Activated CD4-positive, alpha-beta T cell treated with anti-CD3 and anti-CD28 coated beads for 36 hours (primary cell): ENCODE measurements at regions not wholly inside any gene's neighbourhood (a gene's known extent, or its start where the extent isn't known, plus 50 kb on each side); places are given as distances from the start of the nearest gene placed in this dataset.
"Not testable (repeated sequence)": the region's sequence is repeated elsewhere in the genome, so short reads cannot be mapped to it uniquely, and the experiment has no call there.

Source experiments
- ATAC-seq: fragments of 200-7000 bp; cut with Tn5 transposase; one replicate; pipeline ENCODE4 v1.10.0; 2021; ENCODE audit warnings: mild to moderate bottlenecking, moderate library complexity
- CTCF ChIA-PET: fragments of 350-600 bp; sonication (Branson Sonifier 250); formaldehyde crosslinking; loops from one replicate; lab custom pipeline; 2021; ENCODE audit warnings: antibody characterized with exemption; lab: Charles Lee
- POLR2A ChIA-PET: fragments of 350-600 bp; sonication (Branson Sonifier 250); formaldehyde crosslinking; loops from one replicate; lab custom pipeline; 2021; ENCODE audit warnings: antibody characterized with exemption, inconsistent platforms; lab: Charles Lee
- DNase-seq: peaks from one replicate; pipeline ENCODE4 v3.0.0-alpha.2; 2020
- H3K27ac Mint-ChIP-seq: one replicate; pipeline ENCODE4 v1.8.0; 2021; ENCODE audit warnings: mixed read lengths
- H3K27me3 Mint-ChIP-seq: one replicate; pipeline ENCODE4 v1.8.0; 2021; ENCODE audit warnings: mixed read lengths
- H3K36me3 Mint-ChIP-seq: one replicate; pipeline ENCODE4 v1.8.0; 2021; ENCODE audit warnings: low read depth, mixed read lengths
- H3K4me1 Mint-ChIP-seq: one replicate; pipeline ENCODE4 v1.8.0; 2021; ENCODE audit warnings: mixed read lengths
- H3K4me3 Mint-ChIP-seq: one replicate; pipeline ENCODE4 v1.8.0; 2021; ENCODE audit warnings: mild to moderate bottlenecking, moderate library complexity, mixed read lengths
- H3K9me3 Mint-ChIP-seq: one replicate; pipeline ENCODE4 v1.8.0; 2021; ENCODE audit warnings: low read depth, mixed read lengths
- intact Hi-C, 2 experiments: fragments of 100-400 bp; cut with DNase I in 1 of 2; cut with micrococcal nuclease in 1 of 2; formaldehyde crosslinking; loops; one replicate each; pipeline versions ENCODE4 v1.14.2 to v1.15.1; 2022 to 2024; cut with DNase I, micrococcal nuclease

DNA sequence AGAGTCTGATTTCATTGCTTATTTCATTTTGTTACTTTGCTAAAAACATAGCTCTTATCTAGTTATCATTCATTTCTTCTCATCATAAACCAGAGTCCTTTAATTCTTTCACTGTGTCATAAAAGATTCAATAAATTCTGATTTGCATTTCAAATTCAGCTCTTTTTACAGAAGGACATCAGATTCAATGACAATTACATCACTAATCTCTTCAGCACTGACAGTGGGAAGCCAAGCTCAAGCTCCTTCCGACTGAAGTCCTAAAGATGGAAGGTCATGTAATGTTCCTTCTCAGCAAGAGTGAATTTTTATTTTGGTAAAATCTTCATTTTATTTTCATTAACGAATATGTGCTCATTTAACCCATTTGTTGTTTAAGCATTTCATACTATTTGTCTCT lies 530.7 kb upstream of the ADGRL2 start:
- intact Hi-C loops = no loop called here
- Mint-ChIP-seq H3K27ac (no peak overlapping the region), H3K36me3 (no peaks in the 10 kb centered on the region), H3K4me3 (no peak overlapping the region), H3K4me1 (no peaks in the 10 kb centered on the region), H3K9me3 (no peaks in the 10 kb centered on the region), H3K27me3 (no peaks in the 10 kb centered on the region)
- ChIA-PET POLR2A (no interaction called here), CTCF (no interaction called here)
- no peak for ATAC-seq
- no peak for DNase-seq

DNA sequence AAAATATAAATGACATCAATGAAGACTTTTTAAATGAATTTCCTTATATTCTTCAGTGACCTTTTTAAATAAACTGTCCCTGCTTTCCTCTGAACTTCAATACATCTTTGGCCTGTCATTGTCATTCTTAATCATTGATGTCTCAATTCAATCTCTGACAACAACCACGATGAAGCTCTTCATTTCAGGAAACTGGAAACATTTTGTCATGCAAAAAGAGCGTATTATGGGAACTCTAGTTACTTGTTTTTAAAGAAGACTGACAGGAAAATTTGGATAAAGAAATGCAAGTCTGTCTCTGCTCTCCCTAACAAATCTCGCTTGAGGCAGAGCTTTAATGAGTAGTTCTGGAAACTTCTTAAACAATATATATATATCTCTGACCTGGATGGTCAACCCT lies 535.8 kb upstream of the ADGRL2 start:
- intact Hi-C loops = no loop called here
- CTCF ChIA-PET = no interaction called here

DNA sequence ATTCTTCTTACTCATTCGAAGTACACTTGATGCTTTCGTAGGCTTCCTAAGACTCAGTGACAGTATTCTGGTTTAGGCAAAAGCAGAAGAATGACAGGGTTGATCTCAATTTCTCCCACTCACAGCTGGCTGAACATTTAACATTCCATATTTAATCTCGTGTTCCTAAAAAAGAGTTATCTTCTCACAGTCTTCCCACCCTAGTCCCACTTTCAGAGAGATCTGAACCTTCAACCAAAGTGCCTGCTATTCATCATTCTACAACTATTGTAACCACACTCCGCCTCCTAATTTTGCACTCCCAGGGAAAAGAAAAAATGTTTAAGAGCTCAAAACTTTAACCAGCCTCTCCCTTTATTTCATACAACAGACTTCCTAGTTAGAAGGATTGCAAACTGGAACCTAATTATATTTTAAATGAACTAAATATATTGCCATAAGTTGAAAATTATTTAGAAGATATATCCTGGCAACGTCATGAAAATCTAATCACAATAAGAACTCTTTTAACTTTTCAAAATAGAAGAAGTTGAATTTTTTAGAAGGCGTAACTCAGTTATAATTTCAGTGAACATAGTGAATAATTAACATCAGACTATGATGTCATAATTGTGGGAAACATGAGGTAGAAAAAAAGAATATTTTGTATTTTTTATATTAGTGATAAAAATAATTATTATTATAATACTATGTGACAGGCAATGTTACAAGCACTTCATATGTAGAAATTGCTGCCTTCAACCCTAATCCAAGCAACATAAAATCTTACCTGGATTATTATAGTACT lies 540.9 kb upstream of the ADGRL2 start:
- intact Hi-C loops = no loop called here
- POLR2A ChIA-PET = no interaction called here
- no peak overlapping the region for H3K4me3 Mint-ChIP-seq
- H3K4me1 Mint-ChIP-seq = no peaks in the 10 kb centered on the region
- H3K9me3 Mint-ChIP-seq = peaks cover 4% of the 10 kb centered on the region
- CTCF ChIA-PET = no interaction called here
- H3K36me3 Mint-ChIP-seq = no peaks in the 10 kb centered on the region
- ATAC-seq (no peak), DNase-seq (no peak)
- H3K27ac Mint-ChIP-seq = no peak overlapping the region
- no peaks in the 10 kb centered on the region for H3K27me3 Mint-ChIP-seq

More for the DNA sequence above, 535.8 kb upstream of the ADGRL2 start:
- no peaks in the 10 kb centered on the region for H3K36me3 Mint-ChIP-seq
- no peak overlapping the region for H3K27ac Mint-ChIP-seq
- peaks cover 4% of the 10 kb centered on the region for H3K9me3 Mint-ChIP-seq
- no peak overlapping the region for H3K4me3 Mint-ChIP-seq
- POLR2A ChIA-PET = no interaction called here
- no peaks in the 10 kb centered on the region for H3K27me3 Mint-ChIP-seq
- DNase-seq (no peak), ATAC-seq (no peak)
- H3K4me1 Mint-ChIP-seq = no peaks in the 10 kb centered on the region

DNA sequence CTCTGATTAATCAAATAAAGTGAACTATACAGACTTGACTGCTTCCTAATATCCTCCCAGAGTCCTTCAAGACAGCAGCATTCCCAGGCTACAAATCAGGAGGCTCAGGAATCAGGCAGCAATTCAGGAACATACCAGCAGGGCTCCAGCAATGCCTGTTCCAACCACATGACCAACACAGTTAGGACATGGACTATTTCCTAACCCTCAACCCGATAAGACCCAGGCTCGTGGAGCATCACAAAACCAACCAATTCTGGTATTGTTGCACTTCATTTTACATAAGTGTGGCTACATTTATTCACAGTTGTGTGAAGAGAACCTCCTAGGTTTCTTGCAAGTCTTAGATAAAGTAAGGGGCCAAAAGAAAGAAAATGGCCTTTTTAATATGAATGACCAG lies 546.2 kb upstream of the ADGRL2 start:
- H3K9me3 Mint-ChIP-seq = no peaks in the 10 kb centered on the region
- POLR2A ChIA-PET = no interaction called here
- ATAC-seq (no peak), DNase-seq (no peak)
- no peaks in the 10 kb centered on the region for H3K36me3 Mint-ChIP-seq
- no peak overlapping the region for H3K27ac Mint-ChIP-seq
- no peaks in the 10 kb centered on the region for H3K27me3 Mint-ChIP-seq
- intact Hi-C loops = no loop called here
- no peak overlapping the region for H3K4me3 Mint-ChIP-seq
- no peaks in the 10 kb centered on the region for H3K4me1 Mint-ChIP-seq
- CTCF ChIA-PET = no interaction called here

DNA sequence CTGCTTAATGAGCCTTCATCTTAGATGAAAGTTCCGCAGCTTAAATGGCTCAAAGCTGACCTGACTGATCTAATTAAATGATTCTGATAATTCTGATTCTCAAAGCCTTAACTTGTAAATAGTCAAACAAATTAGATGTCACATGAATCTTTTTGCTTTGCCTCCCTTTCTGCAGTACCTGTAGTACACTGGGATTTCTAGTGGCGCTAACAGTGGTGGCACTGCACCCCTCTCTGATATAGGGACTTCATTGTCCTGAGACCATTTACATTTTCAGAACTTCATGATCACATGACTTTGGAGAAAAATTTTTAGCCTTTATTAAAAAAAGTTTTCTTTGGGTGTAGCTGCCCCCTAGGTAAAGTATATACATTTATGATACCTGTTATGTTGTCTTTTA lies 546.7 kb upstream of the ADGRL2 start:
- H3K36me3 Mint-ChIP-seq = no peaks in the 10 kb centered on the region
- intact Hi-C loops = no loop called here
- ATAC-seq (no peak), DNase-seq (no peak)
- peaks cover 2% of the 10 kb centered on the region for H3K9me3 Mint-ChIP-seq
- H3K4me1 Mint-ChIP-seq = no peaks in the 10 kb centered on the region
- H3K27me3 Mint-ChIP-seq = no peaks in the 10 kb centered on the region
- H3K4me3 Mint-ChIP-seq = no peak overlapping the region
- ChIA-PET POLR2A (no interaction called here), CTCF (interaction anchor here (0.7 kb wide), 1 partner anchor 214 kb away, joined by 3 read pairs; no protein-coding TSS in a partner anchor)
- H3K27ac Mint-ChIP-seq = no peak overlapping the region

DNA sequence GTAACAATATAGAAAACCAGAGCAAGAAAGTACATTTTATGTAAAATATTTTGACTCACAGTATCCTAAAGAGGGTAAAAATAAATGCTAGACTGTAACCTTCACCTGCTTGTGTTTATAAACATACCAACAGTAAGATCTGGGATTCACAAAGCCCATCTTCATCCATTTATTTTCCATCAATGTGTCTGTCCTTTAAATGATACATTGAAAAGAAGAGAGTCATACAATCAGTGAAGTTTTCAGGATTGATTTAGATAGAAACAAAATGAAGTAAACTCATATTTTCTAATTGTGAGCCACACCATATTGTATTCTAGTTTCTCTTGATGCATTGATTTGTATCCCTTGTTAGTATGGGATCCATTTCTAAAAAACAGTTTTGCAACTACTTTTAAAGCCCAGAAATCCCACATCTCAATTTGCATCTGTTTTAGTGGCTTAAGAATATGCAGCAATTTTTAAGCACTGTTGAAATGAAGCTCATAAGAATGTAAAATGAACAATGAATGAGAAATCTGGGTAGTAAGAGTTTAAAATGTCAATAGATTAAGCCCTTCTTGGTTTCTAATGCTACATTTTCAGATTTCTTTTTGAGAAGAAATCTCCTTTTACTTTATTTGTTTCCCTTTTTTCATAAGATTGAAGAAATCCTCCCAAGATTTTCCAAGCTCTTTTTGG lies 548.1 kb upstream of the ADGRL2 start:
- no peak overlapping the region for H3K27ac Mint-ChIP-seq
- H3K4me1 Mint-ChIP-seq = no peaks in the 10 kb centered on the region
- H3K27me3 Mint-ChIP-seq = no peaks in the 10 kb centered on the region
- DNase-seq (no peak), ATAC-seq (no peak)
- POLR2A ChIA-PET = no interaction called here
- intact Hi-C loops = no loop called here
- CTCF ChIA-PET = no interaction called here
- no peak overlapping the region for H3K4me3 Mint-ChIP-seq
- H3K36me3 Mint-ChIP-seq = no peaks in the 10 kb centered on the region
- peaks cover 5% of the 10 kb centered on the region for H3K9me3 Mint-ChIP-seq

DNA sequence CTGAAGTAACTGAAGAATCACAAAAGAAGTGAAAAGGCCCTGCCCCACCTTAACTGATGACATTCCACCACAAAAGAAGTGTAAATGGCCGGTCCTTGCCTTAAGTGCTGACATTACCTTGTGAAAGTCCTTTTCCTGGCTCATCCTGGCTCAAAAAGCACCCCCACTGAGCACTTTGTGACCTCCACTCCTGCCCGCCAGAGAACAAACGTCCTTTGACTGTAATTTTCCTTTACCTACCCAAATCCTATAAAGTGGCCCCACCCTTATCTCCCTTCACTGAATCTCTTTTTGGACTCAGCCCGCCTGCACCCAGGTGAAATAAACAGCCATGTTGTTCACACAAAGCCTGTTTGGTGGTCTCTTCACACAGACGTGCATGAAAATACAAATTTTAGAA lies 549.9 kb upstream of the ADGRL2 start:
- H3K4me3 Mint-ChIP-seq, intact Hi-C loops, H3K27ac Mint-ChIP-seq, H3K27me3 Mint-ChIP-seq, POLR2A ChIA-PET, ATAC-seq, H3K4me1 Mint-ChIP-seq, DNase-seq, H3K36me3 Mint-ChIP-seq, CTCF ChIA-PET: not testable (repeated sequence)
- peaks cover 10% of the 10 kb centered on the region for H3K9me3 Mint-ChIP-seq

DNA sequence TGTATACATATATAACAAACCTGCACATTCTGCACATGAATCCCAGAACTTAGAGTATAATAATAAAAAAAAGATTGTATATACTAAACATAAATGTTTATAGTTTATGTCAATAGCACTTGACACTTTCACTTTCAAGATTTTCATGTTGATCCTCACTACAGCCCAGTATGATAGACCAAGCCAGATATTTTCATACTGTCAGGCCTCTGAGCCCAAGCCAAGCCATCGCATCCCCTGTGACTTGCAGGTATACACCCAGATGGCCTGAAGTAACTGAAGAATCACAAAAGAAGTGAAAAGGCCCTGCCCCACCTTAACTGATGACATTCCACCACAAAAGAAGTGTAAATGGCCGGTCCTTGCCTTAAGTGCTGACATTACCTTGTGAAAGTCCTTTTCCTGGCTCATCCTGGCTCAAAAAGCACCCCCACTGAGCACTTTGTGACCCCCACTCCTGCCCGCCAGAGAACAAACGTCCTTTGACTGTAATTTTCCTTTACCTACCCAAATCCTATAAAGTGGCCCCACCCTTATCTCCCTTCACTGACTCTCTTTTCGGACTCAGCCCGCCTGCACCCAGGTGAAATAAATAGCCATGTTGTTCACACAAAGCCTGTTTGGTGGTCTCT lies 555.5 kb upstream of the ADGRL2 start:
- CTCF ChIA-PET = not testable (repeated sequence)

DNA sequence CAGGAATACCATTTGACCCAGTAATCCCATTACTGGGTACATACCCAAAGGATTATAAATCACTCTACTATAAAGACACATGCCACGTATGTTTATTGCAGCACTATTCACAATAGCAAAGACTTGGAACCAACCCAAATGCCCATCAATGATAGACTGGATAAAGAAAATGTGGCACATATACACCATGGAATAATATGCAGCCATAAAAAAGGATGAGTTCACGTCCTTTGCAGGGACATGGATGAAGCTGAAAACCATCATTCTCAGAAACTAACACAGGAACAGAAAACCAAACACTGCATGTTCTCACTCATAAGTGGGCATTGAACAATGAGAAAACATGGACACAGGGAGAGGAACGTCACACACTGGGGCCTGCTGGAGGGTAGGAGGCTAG lies 556.1 kb upstream of the ADGRL2 start:
- H3K27me3 Mint-ChIP-seq, H3K27ac Mint-ChIP-seq, H3K4me1 Mint-ChIP-seq, H3K4me3 Mint-ChIP-seq, H3K36me3 Mint-ChIP-seq, DNase-seq, ATAC-seq, CTCF ChIA-PET, POLR2A ChIA-PET, intact Hi-C loops: not testable (repeated sequence)
- peaks cover 10% of the 10 kb centered on the region for H3K9me3 Mint-ChIP-seq

More for the DNA sequence above, 555.5 kb upstream of the ADGRL2 start:
- H3K27me3 Mint-ChIP-seq, H3K36me3 Mint-ChIP-seq, POLR2A ChIA-PET, intact Hi-C loops, ATAC-seq, H3K4me3 Mint-ChIP-seq, DNase-seq, H3K27ac Mint-ChIP-seq, H3K4me1 Mint-ChIP-seq: not testable (repeated sequence)
- H3K9me3 Mint-ChIP-seq = peaks cover 10% of the 10 kb centered on the region

DNA sequence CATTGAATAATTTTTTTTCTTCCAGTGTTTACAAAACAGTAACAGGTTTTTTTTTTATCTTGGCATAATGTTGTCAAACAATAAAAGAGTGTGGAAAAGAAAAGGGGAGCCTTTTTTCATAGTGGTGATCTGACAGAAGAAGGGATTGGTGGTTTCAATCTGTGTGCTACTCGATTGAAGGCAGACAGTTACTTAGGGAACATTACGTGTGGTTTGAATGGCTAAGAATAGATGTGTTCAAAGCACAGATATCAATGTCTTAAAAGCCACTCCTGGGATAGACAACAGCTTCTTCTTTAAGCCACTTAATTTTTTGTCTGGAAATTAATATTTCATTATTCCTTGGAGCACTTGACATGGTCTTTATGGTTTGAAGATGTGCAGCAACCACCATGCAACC lies 558.6 kb upstream of the ADGRL2 start:
- H3K9me3 Mint-ChIP-seq = peaks cover 5% of the 10 kb centered on the region
- POLR2A ChIA-PET = no interaction called here
- no peak overlapping the region for H3K4me3 Mint-ChIP-seq
- intact Hi-C loops = no loop called here
- DNase-seq (no peak), ATAC-seq (no peak)
- no peak overlapping the region for H3K27ac Mint-ChIP-seq
- no peaks in the 10 kb centered on the region for H3K36me3 Mint-ChIP-seq
- no peaks in the 10 kb centered on the region for H3K4me1 Mint-ChIP-seq
- H3K27me3 Mint-ChIP-seq = no peaks in the 10 kb centered on the region
- CTCF ChIA-PET = no interaction called here

DNA sequence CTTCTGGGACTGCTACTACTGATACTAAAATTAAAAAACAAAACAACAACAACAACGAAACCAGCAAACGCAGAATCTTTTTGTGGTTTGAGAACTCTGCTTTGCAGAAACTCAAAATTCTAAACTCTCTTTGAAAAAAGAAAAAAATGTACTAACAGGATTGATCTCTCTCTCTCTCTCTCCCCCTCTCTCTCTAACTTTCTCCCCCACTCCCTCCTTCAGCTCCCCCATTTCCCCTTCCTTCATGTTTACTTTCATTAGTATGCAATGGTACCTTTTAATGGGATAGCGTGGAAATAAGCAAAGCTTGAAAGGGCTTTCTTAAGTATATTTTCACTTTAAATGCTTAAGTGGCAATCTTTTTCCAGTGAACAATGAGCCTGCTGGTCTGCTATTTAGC lies 562.6 kb upstream of the ADGRL2 start:
- no peaks in the 10 kb centered on the region for H3K27me3 Mint-ChIP-seq
- ChIA-PET POLR2A (no interaction called here), CTCF (interaction anchor here (0.6 kb wide), 1 partner anchor 11 kb away, joined by 3 read pairs; no protein-coding TSS in a partner anchor)
- no peaks in the 10 kb centered on the region for H3K36me3 Mint-ChIP-seq
- intact Hi-C loops = no loop called here
- H3K4me1 Mint-ChIP-seq = no peaks in the 10 kb centered on the region
- no peak overlapping the region for H3K27ac Mint-ChIP-seq
- no peak overlapping the region for H3K4me3 Mint-ChIP-seq
- DNase-seq = no peak
- ATAC-seq = no peak
- H3K9me3 Mint-ChIP-seq = no peaks in the 10 kb centered on the region
